Epithelial cell of proximal tubule (primary cell): ENCODE measurements at regions not wholly inside any gene's neighbourhood (a gene's known extent, or its start where the extent isn't known, plus 50 kb on each side); places are given as distances from the start of the nearest gene placed in this dataset.

ENCODE experiments used
- DNase-seq: peaks from one replicate; pipeline ENCODE4 v3.0.0-alpha.2; 2011; ENCODE audit warnings: low read depth
- H3K4me3 ChIP-seq: 2 replicates; pipeline ENCODE4 v1.5.1; 2011; ENCODE audit warnings: low read depth, mild to moderate bottlenecking, low read length
- TF ChIP-seq, protein P1 (sequence below): conservative IDR thresholded peaks from 2 replicates; pipeline ENCODE4 v1.5.1; 2012; ENCODE audit warnings: low read depth, mild to moderate bottlenecking, low read length

DNA sequence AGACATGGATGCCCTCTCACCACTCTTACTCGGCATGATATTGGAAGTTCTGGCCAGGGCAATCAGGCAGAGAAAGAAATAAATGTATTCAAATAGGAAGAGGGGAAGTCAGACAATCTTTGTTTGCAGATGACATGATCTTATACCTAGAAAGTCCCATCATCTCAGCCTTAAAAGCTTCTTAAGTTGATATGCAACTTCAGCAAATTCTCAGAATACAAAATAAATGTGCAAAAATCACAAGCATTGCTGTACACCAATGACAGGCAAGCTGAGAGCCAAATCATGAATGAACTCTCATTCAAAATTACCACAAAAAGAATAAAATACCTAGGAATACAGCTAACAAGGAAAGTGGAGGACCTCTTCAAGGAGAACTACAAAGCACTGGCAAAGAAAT, 2190.4 kb downstream of the MAT2B start:
- TF ChIP-seq, protein P1, sequence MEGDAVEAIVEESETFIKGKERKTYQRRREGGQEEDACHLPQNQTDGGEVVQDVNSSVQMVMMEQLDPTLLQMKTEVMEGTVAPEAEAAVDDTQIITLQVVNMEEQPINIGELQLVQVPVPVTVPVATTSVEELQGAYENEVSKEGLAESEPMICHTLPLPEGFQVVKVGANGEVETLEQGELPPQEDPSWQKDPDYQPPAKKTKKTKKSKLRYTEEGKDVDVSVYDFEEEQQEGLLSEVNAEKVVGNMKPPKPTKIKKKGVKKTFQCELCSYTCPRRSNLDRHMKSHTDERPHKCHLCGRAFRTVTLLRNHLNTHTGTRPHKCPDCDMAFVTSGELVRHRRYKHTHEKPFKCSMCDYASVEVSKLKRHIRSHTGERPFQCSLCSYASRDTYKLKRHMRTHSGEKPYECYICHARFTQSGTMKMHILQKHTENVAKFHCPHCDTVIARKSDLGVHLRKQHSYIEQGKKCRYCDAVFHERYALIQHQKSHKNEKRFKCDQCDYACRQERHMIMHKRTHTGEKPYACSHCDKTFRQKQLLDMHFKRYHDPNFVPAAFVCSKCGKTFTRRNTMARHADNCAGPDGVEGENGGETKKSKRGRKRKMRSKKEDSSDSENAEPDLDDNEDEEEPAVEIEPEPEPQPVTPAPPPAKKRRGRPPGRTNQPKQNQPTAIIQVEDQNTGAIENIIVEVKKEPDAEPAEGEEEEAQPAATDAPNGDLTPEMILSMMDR: no peak
- no peak for DNase-seq

DNA sequence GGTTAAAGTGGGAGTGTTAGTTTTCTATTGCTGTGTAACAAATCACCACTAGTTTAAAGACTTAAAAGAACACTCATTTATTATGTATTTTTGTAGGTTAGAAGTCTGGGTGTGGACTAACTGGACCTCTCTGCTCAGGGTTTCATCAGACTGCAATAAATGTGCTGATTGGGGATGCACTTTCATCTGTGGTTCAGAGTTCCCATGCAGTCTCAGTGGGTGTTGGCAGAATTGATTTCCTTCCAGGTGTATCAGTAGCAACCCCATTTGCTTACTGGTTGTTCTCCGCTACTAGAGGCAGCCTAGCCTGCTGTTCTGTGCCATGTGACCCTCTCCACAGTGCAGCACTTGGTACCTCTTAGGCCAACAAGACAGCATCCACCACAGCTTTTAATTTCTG, 2200.5 kb downstream of the MAT2B start:
- H3K4me3 ChIP-seq: no peak overlapping the region
- TF ChIP-seq, protein P1: no peak
- no peak for DNase-seq

More for the DNA sequence above, 2190.4 kb downstream of the MAT2B start:
- H3K4me3 ChIP-seq: no peak overlapping the region

DNA sequence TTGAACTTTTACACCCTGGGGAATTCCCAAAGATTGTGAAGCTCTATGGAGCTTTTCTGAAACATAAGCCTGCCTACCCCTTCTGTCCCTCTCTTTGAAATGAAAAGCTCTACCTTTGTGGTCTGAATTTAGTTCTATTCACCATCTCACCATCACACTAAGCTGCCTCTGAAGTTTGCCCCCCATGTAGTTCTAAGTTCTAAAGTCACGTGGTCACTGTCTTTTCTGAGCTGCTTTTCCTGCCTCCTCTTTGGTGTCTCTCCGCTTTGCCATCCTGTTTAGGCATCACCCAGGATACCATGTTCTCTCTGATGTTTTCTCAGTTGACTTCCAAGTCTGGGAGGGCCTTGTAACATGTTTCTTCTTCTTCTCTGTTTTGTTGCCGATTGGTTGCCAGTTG, 2206.6 kb downstream of the MAT2B start:
- DNase-seq: no peak
- H3K4me3 ChIP-seq: no peak overlapping the region
- TF ChIP-seq, protein P1: no peak

DNA sequence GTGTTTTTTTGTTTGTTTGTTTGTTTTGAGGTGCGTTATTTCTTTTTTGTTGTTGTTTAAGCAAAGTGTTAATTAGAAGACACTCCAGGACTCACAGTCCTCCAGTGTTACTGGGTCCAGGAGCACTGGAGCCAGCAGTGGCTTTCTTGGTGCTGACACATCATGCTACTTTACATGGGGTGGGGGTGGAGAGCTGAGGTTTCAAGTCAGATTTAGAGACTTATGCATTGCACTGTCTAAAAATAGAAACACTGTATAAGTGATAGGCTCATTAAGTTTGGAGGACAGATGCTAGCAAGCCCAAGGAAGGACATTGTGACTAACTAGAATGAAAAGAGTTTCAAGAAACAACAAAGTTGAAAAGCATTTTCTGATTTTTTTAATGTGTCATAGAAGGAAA, 2209.2 kb downstream of the MAT2B start:
- H3K4me3 ChIP-seq: no peak overlapping the region
- no peak for DNase-seq
- TF ChIP-seq, protein P1: no peak

DNA sequence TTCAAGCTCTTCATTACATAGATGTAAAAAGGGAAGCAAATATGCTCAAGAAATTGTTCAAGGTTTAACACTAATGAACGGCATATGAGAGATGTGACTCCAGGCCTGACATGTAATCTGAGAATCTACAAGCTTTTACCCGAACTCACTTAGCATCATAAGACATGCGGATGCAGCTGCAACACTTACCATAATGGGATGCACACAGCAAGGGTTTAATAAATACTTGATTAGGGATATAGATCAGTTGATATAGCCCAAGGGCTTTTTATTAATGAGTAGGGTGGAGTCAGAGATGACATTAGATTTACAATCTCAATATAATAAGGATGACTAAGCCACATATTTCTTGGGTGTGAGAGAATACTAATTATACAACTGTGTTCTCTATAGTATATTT, 2215.5 kb downstream of the MAT2B start:
- TF ChIP-seq, protein P1: no peak
- H3K4me3 ChIP-seq: no peak overlapping the region
- no peak for DNase-seq

DNA sequence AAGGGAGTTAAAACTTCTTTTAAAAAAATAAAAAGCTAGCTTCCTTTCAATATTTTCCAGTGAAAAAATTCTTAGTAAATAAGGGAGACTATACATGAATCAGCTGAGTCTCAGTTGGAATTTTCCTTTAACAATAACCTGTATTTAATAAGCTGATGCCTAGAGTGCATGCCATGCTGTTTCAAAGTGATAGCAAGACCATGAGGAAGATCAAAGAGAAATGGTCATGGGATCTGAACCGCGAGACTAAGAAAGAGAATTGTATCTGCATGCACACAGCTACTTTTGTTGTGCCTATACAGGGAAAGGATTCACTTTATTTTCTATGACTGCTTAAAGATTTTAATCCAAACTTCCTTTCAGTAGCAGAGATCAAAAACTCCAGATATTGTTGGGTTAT, 2217.0 kb downstream of the MAT2B start:
- TF ChIP-seq, protein P1: no peak
- no peak overlapping the region for H3K4me3 ChIP-seq
- DNase-seq: no peak

DNA sequence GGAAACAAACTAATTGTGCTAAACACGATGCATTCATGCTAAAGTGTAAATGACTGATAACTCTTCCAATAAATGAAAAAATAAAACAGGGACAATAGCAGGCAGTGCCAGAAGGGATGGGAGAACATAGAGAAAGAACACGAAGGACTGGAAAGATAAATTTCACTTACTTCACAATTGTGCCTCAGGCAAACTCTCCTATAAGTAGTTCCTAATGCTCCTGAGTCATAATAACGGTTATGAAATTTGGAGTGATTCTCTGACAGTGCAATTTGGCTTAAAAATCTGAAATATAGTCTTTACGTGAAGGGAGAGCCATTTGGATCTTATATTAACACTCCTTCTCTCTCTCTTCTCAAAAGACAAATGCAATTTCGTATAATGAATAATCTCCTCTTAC, 2218.5 kb downstream of the MAT2B start:
- DNase-seq: no peak
- no peak overlapping the region for H3K4me3 ChIP-seq
- TF ChIP-seq, protein P1: no peak
